PC-9 (cell line): ENCODE measurements at regions not wholly inside any gene's neighbourhood (a gene's known extent, or its start where the extent isn't known, plus 50 kb on each side); places are given as distances from the start of the nearest gene placed in this dataset.

ENCODE experiments used
- EZH2 ChIP-seq: fragments of 200-600 bp; sonication (generic); IDR thresholded peaks from 2 replicates; pipeline ENCODE4 v1.8.0; 2017; ENCODE audit warnings: antibody characterized with exemption, low read depth
- TF ChIP-seq, protein P1 (sequence below): fragments of 200-600 bp; sonication (generic); conservative IDR thresholded peaks from 2 replicates; pipeline ENCODE4 v1.6.1; 2017; ENCODE audit warnings: mixed run types, antibody characterized with exemption, mild to moderate bottlenecking, moderate library complexity

DNA sequence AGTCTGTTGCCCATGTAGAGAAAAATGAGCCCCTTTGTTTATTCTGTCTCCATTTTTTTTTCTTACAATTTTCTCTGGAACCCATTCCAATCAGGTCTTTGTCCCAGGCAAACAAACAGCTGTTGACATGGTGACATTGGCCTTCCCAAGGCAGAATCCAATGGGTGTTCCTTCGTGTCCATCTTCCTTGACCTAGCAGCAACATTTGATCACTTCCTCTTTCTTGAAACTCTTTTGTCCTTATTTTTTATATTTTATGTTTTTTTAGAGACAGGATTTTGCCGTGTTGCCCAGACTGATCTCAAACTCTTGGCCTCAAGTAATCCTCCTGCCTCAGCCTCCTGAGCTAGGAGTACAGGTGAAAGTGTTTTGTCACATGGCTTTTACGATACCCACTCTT lies 65.4 kb upstream of the CACNA1E start:
- TF ChIP-seq, protein P1, sequence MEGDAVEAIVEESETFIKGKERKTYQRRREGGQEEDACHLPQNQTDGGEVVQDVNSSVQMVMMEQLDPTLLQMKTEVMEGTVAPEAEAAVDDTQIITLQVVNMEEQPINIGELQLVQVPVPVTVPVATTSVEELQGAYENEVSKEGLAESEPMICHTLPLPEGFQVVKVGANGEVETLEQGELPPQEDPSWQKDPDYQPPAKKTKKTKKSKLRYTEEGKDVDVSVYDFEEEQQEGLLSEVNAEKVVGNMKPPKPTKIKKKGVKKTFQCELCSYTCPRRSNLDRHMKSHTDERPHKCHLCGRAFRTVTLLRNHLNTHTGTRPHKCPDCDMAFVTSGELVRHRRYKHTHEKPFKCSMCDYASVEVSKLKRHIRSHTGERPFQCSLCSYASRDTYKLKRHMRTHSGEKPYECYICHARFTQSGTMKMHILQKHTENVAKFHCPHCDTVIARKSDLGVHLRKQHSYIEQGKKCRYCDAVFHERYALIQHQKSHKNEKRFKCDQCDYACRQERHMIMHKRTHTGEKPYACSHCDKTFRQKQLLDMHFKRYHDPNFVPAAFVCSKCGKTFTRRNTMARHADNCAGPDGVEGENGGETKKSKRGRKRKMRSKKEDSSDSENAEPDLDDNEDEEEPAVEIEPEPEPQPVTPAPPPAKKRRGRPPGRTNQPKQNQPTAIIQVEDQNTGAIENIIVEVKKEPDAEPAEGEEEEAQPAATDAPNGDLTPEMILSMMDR, result no peak
- no peak for TF ChIP-seq EZH2
